IMR-90 (cell line): ENCODE measurements at regions not wholly inside any gene's neighbourhood (a gene's known extent, or its start where the extent isn't known, plus 50 kb on each side); places are given as distances from the start of the nearest gene placed in this dataset.

ENCODE experiments used
- ATAC-seq: fragments of 200-7000 bp; cut with Tn5 transposase; 2 replicates; pipeline ENCODE4 v1.9.1; 2020; ENCODE audit warnings: low read depth, mild to moderate bottlenecking, moderate library complexity
- BruUV-seq: library from RNA; stranded (reverse); fragments of 400-500 nt; replicated peaks from 2 replicates; lab custom pipeline; 2021; lab: Mats Ljungman, UMichigan
- CTCF ChIA-PET: fragments of 300-600 bp; formaldehyde crosslinking; extraction: SDS; loops from one replicate; lab custom pipeline; 2021; ENCODE audit warnings: antibody characterized with exemption; lab: Yijun Ruan, JAX
- POLR2A ChIA-PET: fragments of 300-600 bp; sonication (Branson Sonifier 250); formaldehyde crosslinking; loops from one replicate; lab custom pipeline; 2022; ENCODE audit warnings: antibody characterized with exemption; ENCODE audit not compliant: unreplicated experiment; lab: Charles Lee
- DNase-seq: peaks from one replicate; pipeline ENCODE4 v3.0.0; 2013
- H2AFZ ChIP-seq: replicated peaks from 2 replicates; pipeline ENCODE3; 2013; ENCODE audit warnings: low read length, mild to moderate bottlenecking; ENCODE audit not compliant: poor library complexity
- H2AK5ac ChIP-seq: 2 replicates; pipeline ENCODE4 v1.6.1; 2013; ENCODE audit warnings: low read depth, low read length, inconsistent platforms
- H2AK9ac ChIP-seq: replicated peaks from 2 replicates; pipeline ENCODE3; 2013; ENCODE audit warnings: mild to moderate bottlenecking, low read depth, low read length, moderate library complexity; ENCODE audit not compliant: poor library complexity
- H2BK120ac ChIP-seq: 2 replicates; pipeline ENCODE4 v1.6.1; 2013; ENCODE audit warnings: low read depth, low read length, inconsistent platforms
- H2BK15ac ChIP-seq: 3 replicates; pipeline ENCODE4 v1.6.1; 2013; ENCODE audit warnings: low read depth, low read length, inconsistent platforms
- H2BK20ac ChIP-seq: 2 replicates; pipeline ENCODE4 v1.6.1; 2013; ENCODE audit warnings: low read depth, mild to moderate bottlenecking, inconsistent platforms, low read length, moderate library complexity
- H2BK5ac ChIP-seq: 2 replicates; pipeline ENCODE4 v1.6.1; 2013; ENCODE audit warnings: mild to moderate bottlenecking, low read depth, low read length, inconsistent platforms; ENCODE audit not compliant: poor library complexity, severe bottlenecking
- H3K14ac ChIP-seq: replicated peaks from 2 replicates; pipeline ENCODE4 v1.6.1; 2013; ENCODE audit warnings: low read depth, low read length, inconsistent platforms
- H3K18ac ChIP-seq: 2 replicates; pipeline ENCODE4 v1.6.1; 2013; ENCODE audit warnings: low read depth, low read length, control low read depth
- H3K23ac ChIP-seq: 2 replicates; pipeline ENCODE4 v1.6.1; 2013; ENCODE audit warnings: low read depth, low read length, inconsistent platforms
- H3K27ac ChIP-seq: 2 replicates; pipeline ENCODE4 v1.5.1; 2013; ENCODE audit warnings: mild to moderate bottlenecking, control low read depth, low read length; ENCODE audit not compliant: insufficient read depth
- H3K27me3 ChIP-seq: 2 replicates; pipeline ENCODE4 v1.6.1; 2013; ENCODE audit warnings: low read length; ENCODE audit not compliant: control insufficient read depth, insufficient read depth
- H3K36me3 ChIP-seq: 2 replicates; pipeline ENCODE4 v1.6.1; 2013; ENCODE audit warnings: low read length, mixed read lengths; ENCODE audit not compliant: control insufficient read depth, insufficient read depth
- H3K4ac ChIP-seq: 2 replicates; pipeline ENCODE4 v1.6.1; 2013; ENCODE audit warnings: low read depth, low read length, inconsistent platforms
- H3K4me1 ChIP-seq: 2 replicates; pipeline ENCODE4 v1.6.1; 2013; ENCODE audit warnings: low read length, mixed read lengths; ENCODE audit not compliant: control insufficient read depth, insufficient read depth
- H3K4me2 ChIP-seq: 2 replicates; pipeline ENCODE4 v1.6.1; 2013; ENCODE audit warnings: low read depth, mild to moderate bottlenecking, control low read depth, low read length, moderate library complexity
- H3K4me3 ChIP-seq: 2 replicates; pipeline ENCODE4 v1.5.1; 2013; ENCODE audit warnings: low read depth, mild to moderate bottlenecking, control low read depth, low read length, moderate library complexity; ENCODE audit not compliant: insufficient read depth
- H3K56ac ChIP-seq: 2 replicates; pipeline ENCODE4 v1.6.1; 2013; ENCODE audit warnings: low read length, inconsistent platforms; ENCODE audit not compliant: insufficient read depth; ENCODE audit errors: extremely low read depth
- H3K79me1 ChIP-seq, 2 experiments: 2 replicates each; pipeline ENCODE4 v1.6.1; 2013; ENCODE audit warnings: low read length in 2 of 2, inconsistent platforms in 1 of 2, low read depth in 1 of 2
- H3K9ac ChIP-seq: 2 replicates; pipeline ENCODE4 v1.6.1; 2013; ENCODE audit warnings: low read depth, low read length, control low read depth
- H3K9me1 ChIP-seq: 2 replicates; pipeline ENCODE4 v1.6.1; 2013; ENCODE audit warnings: low read length, inconsistent platforms; ENCODE audit not compliant: insufficient read depth
- H3K9me3 ChIP-seq: 2 replicates; pipeline ENCODE4 v1.6.1; 2013; ENCODE audit warnings: low read length; ENCODE audit not compliant: control insufficient read depth, insufficient read depth
- H4K20me1 ChIP-seq: 2 replicates; pipeline ENCODE4 v1.6.1; 2013; ENCODE audit warnings: low read length, inconsistent platforms; ENCODE audit not compliant: insufficient read depth
- H4K5ac ChIP-seq: 2 replicates; pipeline ENCODE4 v1.6.1; 2013; ENCODE audit warnings: mild to moderate bottlenecking, low read depth, low read length, control low read depth
- H4K8ac ChIP-seq, 2 experiments: 2 replicates each; pipeline ENCODE4 v1.6.1; 2013; ENCODE audit warnings: low read depth in 2 of 2, low read length in 2 of 2, control low read depth in 1 of 2, inconsistent platforms in 1 of 2
- H4K91ac ChIP-seq: 2 replicates; pipeline ENCODE4 v1.6.1; 2013; ENCODE audit warnings: low read depth, low read length, inconsistent platforms; ENCODE audit not compliant: insufficient read depth
- BHLHE40 ChIP-seq: fragments of 150-350 bp; IDR thresholded peaks from 2 replicates; pipeline ENCODE4 v1.6.1; 2016; ENCODE audit warnings: mild to moderate bottlenecking, low read depth, low read length
- CEBPB ChIP-seq: IDR thresholded peaks from 2 replicates; pipeline ENCODE4 v1.6.1; 2012; ENCODE audit warnings: low read depth, low read length, improper control_type of control experiment
- CHD1 ChIP-seq: IDR thresholded peaks from 2 replicates; pipeline ENCODE4 v1.6.1; 2012; ENCODE audit warnings: low read depth, low read length, improper control_type of control experiment
- CTCF ChIP-seq: conservative IDR thresholded peaks from 2 replicates; pipeline ENCODE4 v1.5.1; 2012; ENCODE audit warnings: mild to moderate bottlenecking, low read depth, low read length, improper control_type of control experiment
- ELK1 ChIP-seq: fragments of 150-350 bp; IDR thresholded peaks from 2 replicates; pipeline ENCODE4 v1.6.1; 2016; ENCODE audit warnings: low read depth, mild to moderate bottlenecking, low read length, moderate library complexity, borderline replicate concordance
- FOS ChIP-seq: fragments of 150-350 bp; IDR thresholded peaks from 2 replicates; pipeline ENCODE4 v1.6.1; 2016; ENCODE audit warnings: low read depth, low read length
- MAFK ChIP-seq: IDR thresholded peaks from 2 replicates; pipeline ENCODE4 v1.6.1; 2012; ENCODE audit warnings: low read depth, low read length, improper control_type of control experiment
- MAZ ChIP-seq: IDR thresholded peaks from 2 replicates; pipeline ENCODE4 v1.6.1; 2012; ENCODE audit warnings: low read depth, mild to moderate bottlenecking, low read length, improper control_type of control experiment, moderate library complexity, borderline replicate concordance
- MXI1 ChIP-seq: IDR thresholded peaks from 2 replicates; pipeline ENCODE4 v1.6.1; 2012; ENCODE audit warnings: low read depth, mild to moderate bottlenecking, low read length, moderate library complexity, borderline replicate concordance
- NFE2L2 ChIP-seq: fragments of 150-350 bp; IDR thresholded peaks from 2 replicates; pipeline ENCODE4 v1.6.1; 2016; ENCODE audit warnings: low read depth, mild to moderate bottlenecking, low read length
- POLR2A ChIP-seq: IDR thresholded peaks from 2 replicates; pipeline ENCODE4 v1.6.1; 2012; ENCODE audit warnings: mild to moderate bottlenecking, low read depth, low read length
- RAD21 ChIP-seq: IDR thresholded peaks from 2 replicates; pipeline ENCODE4 v1.6.1; 2012; ENCODE audit warnings: low read length, improper control_type of control experiment
- RCOR1 ChIP-seq: IDR thresholded peaks from 2 replicates; pipeline ENCODE4 v1.6.1; 2012; ENCODE audit warnings: mild to moderate bottlenecking, low read length, improper control_type of control experiment; ENCODE audit not compliant: insufficient replicate concordance
- RFX5 ChIP-seq: IDR thresholded peaks from 2 replicates; pipeline ENCODE4 v1.8.0; 2012; ENCODE audit warnings: low read depth, mild to moderate bottlenecking, low read length, moderate library complexity
- SMC3 ChIP-seq: fragments of 150-350 bp; IDR thresholded peaks from 2 replicates; pipeline ENCODE4 v1.6.1; 2016; ENCODE audit warnings: low read depth, mild to moderate bottlenecking, antibody characterized with exemption, low read length, moderate library complexity
- USF2 ChIP-seq: fragments of 150-350 bp; IDR thresholded peaks from 2 replicates; pipeline ENCODE4 v1.6.1; 2017; ENCODE audit warnings: mild to moderate bottlenecking, antibody characterized with exemption, low read length, low read depth
- WGBS, 2 experiments: methylation state at CpG; one replicate each; pipeline versions ENCODE4 v1.1.5 to v1.1.7; 2013; ENCODE audit warnings: missing lambda C conversion rate in 2 of 2; ENCODE audit not compliant: insufficient read length in 1 of 2; ENCODE audit errors: extremely low coverage in 2 of 2; 5-methylcytosine and 5-hydroxymethylcytosine counted together
- dilution Hi-C: fragments of 300-500 bp; cut with HindIII; formaldehyde crosslinking; loops from one replicate; pipeline ENCODE4 v1.14.3; 2018; ENCODE audit warnings: low sequenced_read_pairs; ENCODE audit not compliant: unreplicated experiment
- in situ Hi-C: fragments of 300-500 bp; cut with MboI; formaldehyde crosslinking; loops from 3 replicates; pipeline ENCODE4 v1.14.3; 2019; ENCODE audit warnings: low sequenced_read_pairs, inconsistent platforms, mixed read lengths
- intact Hi-C: fragments of 100-400 bp; cut with micrococcal nuclease; formaldehyde crosslinking; loops from 2 replicates; pipeline ENCODE4 v1.10.0; 2022

- no peak overlapping the region for H2BK20ac ChIP-seq
- H4K91ac ChIP-seq = no peak overlapping the region
- H3K36me3 ChIP-seq = no peaks in the 10 kb centered on the region
- in situ Hi-C loops = no loop called here
- no peak overlapping the region for H3K56ac ChIP-seq
- no peak overlapping the region for H3K27ac ChIP-seq
- no peak overlapping the region for H2AFZ ChIP-seq
- no peaks in the 10 kb centered on the region for H3K9me3 ChIP-seq
- no peak overlapping the region for H3K9ac ChIP-seq
- no peak overlapping the region for H3K4ac ChIP-seq
- dilution Hi-C loops = no loop called here
- no peak overlapping the region for H4K5ac ChIP-seq
- H3K4me1 ChIP-seq = no peaks in the 10 kb centered on the region
- no peaks in the 10 kb centered on the region for H3K79me1 ChIP-seq
- H2AK9ac ChIP-seq = no peak overlapping the region
- no peak overlapping the region for H2BK5ac ChIP-seq
- no peak overlapping the region for H3K14ac ChIP-seq
- H2BK15ac ChIP-seq = no peak overlapping the region
- H3K4me3 ChIP-seq = no peak overlapping the region
- TF ChIP-seq NFE2L2 (no peak), ELK1 (no peak), RCOR1 (no peak), BHLHE40 (no peak), MXI1 (no peak), MAFK (no peak), CEBPB (no peak), POLR2A (no peak), RFX5 (no peak), MAZ (no peak), CTCF (no peak), CHD1 (no peak), FOS (no peak), USF2 (no peak), RAD21 (no peak), SMC3 (no peak)
- no peaks in the 10 kb centered on the region for H3K9me1 ChIP-seq
- no TSS peak for BruUV-seq
- no peak overlapping the region for H3K23ac ChIP-seq
- H3K18ac ChIP-seq = no peak overlapping the region
- no CpG with 5 or more reads among the region's 1 CpG for WGBS, 2 experiments
- no peak overlapping the region for H2BK120ac ChIP-seq
- H3K4me2 ChIP-seq = no peak overlapping the region
- POLR2A ChIA-PET = no interaction called here
- H4K8ac ChIP-seq = no peak overlapping the region
- no peaks in the 10 kb centered on the region for H3K27me3 ChIP-seq
- CTCF ChIA-PET = no interaction called here
- no peaks in the 10 kb centered on the region for H4K20me1 ChIP-seq
- ATAC-seq (no peak), DNase-seq (no peak)
- no peak overlapping the region for H2AK5ac ChIP-seq
- intact Hi-C loops = no loop called here
Measured at GRCh38 chr14:84458881-84459280, 1071.1 kb upstream of the FLRT2 start.
